ENCODE measurements at regions not wholly inside any gene's neighbourhood (a gene's known extent, or its start where the extent isn't known, plus 50 kb on each side); places are given as distances from the start of the nearest gene placed in this dataset.

DNA sequence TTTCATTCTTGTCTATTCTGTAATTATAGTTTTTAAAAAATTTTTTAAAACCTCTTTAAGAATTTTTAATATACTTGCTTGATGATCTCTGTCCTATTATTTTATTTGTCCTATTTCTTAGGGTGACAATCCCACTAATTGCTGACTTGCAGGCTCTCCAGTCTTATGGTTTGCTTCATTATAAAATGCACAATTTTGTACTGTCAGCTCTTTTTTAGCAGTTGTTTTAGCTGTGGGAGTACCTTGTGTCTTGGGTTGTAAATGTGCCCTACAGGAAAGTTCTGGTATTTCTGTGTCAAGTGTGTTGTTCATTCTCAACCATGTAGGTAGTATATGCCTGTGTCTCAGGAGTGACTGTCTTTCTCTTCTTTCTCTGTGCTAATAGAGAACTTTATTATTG, 118.2 kb upstream of the IL15 start:
- Histone ChIP-seq H3K36me3 (replicated peaks) (no peaks in the 10 kb centered on the region), H3K4me3 (ENCODE audit: low read depth, low read length) (no peak overlapping the region), H3K27me3 (replicated peaks) (no peaks in the 10 kb centered on the region), H3K27ac (no peak overlapping the region)
- DNase-seq = no peak
- in situ Hi-C loops (cut with HindIII; ENCODE audit: low pct_ligation_motif_present, low sequenced_read_pairs) = no loop called here
- TF ChIP-seq, protein P1, sequence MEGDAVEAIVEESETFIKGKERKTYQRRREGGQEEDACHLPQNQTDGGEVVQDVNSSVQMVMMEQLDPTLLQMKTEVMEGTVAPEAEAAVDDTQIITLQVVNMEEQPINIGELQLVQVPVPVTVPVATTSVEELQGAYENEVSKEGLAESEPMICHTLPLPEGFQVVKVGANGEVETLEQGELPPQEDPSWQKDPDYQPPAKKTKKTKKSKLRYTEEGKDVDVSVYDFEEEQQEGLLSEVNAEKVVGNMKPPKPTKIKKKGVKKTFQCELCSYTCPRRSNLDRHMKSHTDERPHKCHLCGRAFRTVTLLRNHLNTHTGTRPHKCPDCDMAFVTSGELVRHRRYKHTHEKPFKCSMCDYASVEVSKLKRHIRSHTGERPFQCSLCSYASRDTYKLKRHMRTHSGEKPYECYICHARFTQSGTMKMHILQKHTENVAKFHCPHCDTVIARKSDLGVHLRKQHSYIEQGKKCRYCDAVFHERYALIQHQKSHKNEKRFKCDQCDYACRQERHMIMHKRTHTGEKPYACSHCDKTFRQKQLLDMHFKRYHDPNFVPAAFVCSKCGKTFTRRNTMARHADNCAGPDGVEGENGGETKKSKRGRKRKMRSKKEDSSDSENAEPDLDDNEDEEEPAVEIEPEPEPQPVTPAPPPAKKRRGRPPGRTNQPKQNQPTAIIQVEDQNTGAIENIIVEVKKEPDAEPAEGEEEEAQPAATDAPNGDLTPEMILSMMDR (IDR thresholded peaks at IDR 0.05; ENCODE audit: low read depth, low read length, missing control alignments) = no peak

GRCh38 chr4:141524116-141524515, 112.3 kb upstream of the IL15 start:
- no peak overlapping the region for H3K4me3 ChIP-seq (ENCODE audit: low read depth, low read length)
- H3K27ac ChIP-seq = no peak overlapping the region
- in situ Hi-C loops (cut with HindIII; ENCODE audit: low pct_ligation_motif_present, low sequenced_read_pairs) = no loop called here
- no peaks in the 10 kb centered on the region for H3K36me3 ChIP-seq (replicated peaks)
- TF ChIP-seq, protein P1 (IDR thresholded peaks at IDR 0.05; ENCODE audit: low read depth, low read length, missing control alignments) = no peak
- DNase-seq = no peak
- no peaks in the 10 kb centered on the region for H3K27me3 ChIP-seq (replicated peaks)

DNA sequence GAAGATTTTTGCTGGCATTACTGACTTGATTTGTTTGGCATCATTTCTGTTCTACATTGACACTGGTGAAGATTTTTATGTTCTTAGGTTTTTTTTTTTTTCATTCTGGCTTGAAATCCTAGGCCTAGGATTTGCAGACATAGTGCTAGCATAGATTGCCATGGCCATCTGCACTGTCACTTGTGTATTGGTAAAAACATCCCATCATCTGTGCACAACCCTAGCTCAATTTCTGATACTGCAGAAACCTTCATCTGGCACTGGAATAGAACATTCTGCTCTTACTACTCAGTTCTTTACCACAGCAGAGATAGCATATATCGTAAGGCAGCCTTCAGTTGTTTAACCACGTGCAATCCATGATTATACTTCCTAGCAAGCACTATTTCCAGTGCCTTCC, 111.5 kb upstream of the IL15 start:
- Histone ChIP-seq H3K27ac (no peak overlapping the region), H3K4me3 (ENCODE audit: low read depth, low read length) (no peak overlapping the region), H3K27me3 (replicated peaks) (no peaks in the 10 kb centered on the region), H3K36me3 (replicated peaks) (no peaks in the 10 kb centered on the region)
- DNase-seq = no peak
- in situ Hi-C loops (cut with HindIII; ENCODE audit: low pct_ligation_motif_present, low sequenced_read_pairs) = no loop called here
- TF ChIP-seq, protein P1 (IDR thresholded peaks at IDR 0.05; ENCODE audit: low read depth, low read length, missing control alignments) = no peak

DNA sequence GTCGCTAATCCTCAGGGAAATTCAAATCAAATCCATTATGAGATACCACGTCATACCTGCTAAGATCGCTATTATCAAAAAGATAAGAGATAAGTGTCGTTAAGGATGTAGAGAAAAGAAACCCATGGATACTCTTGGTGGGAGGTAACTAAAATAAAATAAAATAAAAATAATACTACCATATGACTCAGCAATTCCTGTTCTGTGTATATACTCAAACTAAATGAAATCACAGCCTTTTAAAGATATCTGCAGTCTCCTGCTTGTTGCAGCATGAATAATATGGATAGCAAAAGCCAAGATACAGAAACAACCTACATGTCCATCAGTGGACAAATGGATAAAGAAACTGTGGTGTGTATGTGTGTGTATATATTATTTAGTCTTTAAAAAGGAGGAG, 105.8 kb upstream of the IL15 start:
- DNase-seq = no peak
- TF ChIP-seq, protein P1 (IDR thresholded peaks at IDR 0.05; ENCODE audit: low read depth, low read length, missing control alignments) = no peak
- Histone ChIP-seq H3K36me3 (replicated peaks) (no peaks in the 10 kb centered on the region), H3K4me3 (ENCODE audit: low read depth, low read length) (no peak overlapping the region), H3K27ac (no peak overlapping the region), H3K27me3 (replicated peaks) (no peaks in the 10 kb centered on the region)
- in situ Hi-C loops (cut with HindIII; ENCODE audit: low pct_ligation_motif_present, low sequenced_read_pairs) = no loop called here

- H3K36me3 ChIP-seq (replicated peaks) = no peaks in the 10 kb centered on the region
- in situ Hi-C loops (cut with HindIII; ENCODE audit: low pct_ligation_motif_present, low sequenced_read_pairs) = no loop called here
Observed at GRCh38 chr4:141534985-141535384, 101.4 kb upstream of the IL15 start.

DNA sequence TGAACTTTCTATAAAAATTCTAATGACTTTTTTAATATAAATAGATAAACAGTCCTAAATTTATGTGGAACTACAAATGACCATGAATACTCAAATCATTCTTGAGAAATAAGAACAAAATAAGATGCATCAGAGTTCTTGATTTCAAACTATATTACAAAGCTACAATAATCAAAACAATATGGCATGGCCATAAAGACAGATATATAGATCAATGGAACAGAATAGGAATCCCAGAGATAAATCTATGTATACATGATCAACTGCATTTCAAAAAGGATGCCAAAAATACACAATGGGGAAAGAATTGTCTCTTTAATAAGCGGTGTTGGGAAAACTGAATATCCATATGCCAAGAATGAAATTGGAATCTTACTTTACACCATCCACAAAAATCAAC, 98.4 kb upstream of the IL15 start:
- TF ChIP-seq, protein P1 (IDR thresholded peaks at IDR 0.05; ENCODE audit: low read depth, low read length, missing control alignments) = no peak
- in situ Hi-C loops (cut with HindIII; ENCODE audit: low pct_ligation_motif_present, low sequenced_read_pairs) = no loop called here
- no peak overlapping the region for H3K4me3 ChIP-seq (ENCODE audit: low read depth, low read length)
- no peak for DNase-seq
- no peak overlapping the region for H3K27ac ChIP-seq
- H3K27me3 ChIP-seq (replicated peaks) = no peaks in the 10 kb centered on the region
- H3K36me3 ChIP-seq (replicated peaks) = no peaks in the 10 kb centered on the region

More at GRCh38 chr4:141534985-141535384, 101.4 kb upstream of the IL15 start:
- DNase-seq = peak; percentile 20
- TF ChIP-seq, protein P1 (IDR thresholded peaks at IDR 0.05; ENCODE audit: low read depth, low read length, missing control alignments) = no peak
- Histone ChIP-seq H3K27ac (no peak overlapping the region), H3K4me3 (ENCODE audit: low read depth, low read length) (no peak overlapping the region), H3K27me3 (replicated peaks) (no peaks in the 10 kb centered on the region)

All from brain microvascular endothelial cell (primary cell).